ENCODE measurements at regions not wholly inside any gene's neighbourhood (a gene's known extent, or its start where the extent isn't known, plus 50 kb on each side); places are given as distances from the start of the nearest gene placed in this dataset.

- TF ChIP-seq, protein P1, sequence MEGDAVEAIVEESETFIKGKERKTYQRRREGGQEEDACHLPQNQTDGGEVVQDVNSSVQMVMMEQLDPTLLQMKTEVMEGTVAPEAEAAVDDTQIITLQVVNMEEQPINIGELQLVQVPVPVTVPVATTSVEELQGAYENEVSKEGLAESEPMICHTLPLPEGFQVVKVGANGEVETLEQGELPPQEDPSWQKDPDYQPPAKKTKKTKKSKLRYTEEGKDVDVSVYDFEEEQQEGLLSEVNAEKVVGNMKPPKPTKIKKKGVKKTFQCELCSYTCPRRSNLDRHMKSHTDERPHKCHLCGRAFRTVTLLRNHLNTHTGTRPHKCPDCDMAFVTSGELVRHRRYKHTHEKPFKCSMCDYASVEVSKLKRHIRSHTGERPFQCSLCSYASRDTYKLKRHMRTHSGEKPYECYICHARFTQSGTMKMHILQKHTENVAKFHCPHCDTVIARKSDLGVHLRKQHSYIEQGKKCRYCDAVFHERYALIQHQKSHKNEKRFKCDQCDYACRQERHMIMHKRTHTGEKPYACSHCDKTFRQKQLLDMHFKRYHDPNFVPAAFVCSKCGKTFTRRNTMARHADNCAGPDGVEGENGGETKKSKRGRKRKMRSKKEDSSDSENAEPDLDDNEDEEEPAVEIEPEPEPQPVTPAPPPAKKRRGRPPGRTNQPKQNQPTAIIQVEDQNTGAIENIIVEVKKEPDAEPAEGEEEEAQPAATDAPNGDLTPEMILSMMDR (IDR thresholded peaks at IDR 0.05): no peak
- no peak for TF ChIP-seq POLR2A (IDR thresholded peaks at IDR 0.05)
These were observed 265.5 kb upstream of the ADRA1B start for GRCh38 chr5:159650803-159651202.
